Osteocyte (in vitro differentiated cells): ENCODE measurements at regions not wholly inside any gene's neighbourhood (a gene's known extent, or its start where the extent isn't known, plus 50 kb on each side); places are given as distances from the start of the nearest gene placed in this dataset.

Source experiments
- DNase-seq: peaks from one replicate; pipeline ENCODE4 v3.0.0; 2021; ENCODE audit warnings: mixed read lengths; ENCODE audit not compliant: unreplicated experiment; ENCODE audit errors: extremely low spot score
- H3K27ac Mint-ChIP-seq: one replicate; pipeline ENCODE4 v1.8.0; 2021; ENCODE audit warnings: mild to moderate bottlenecking, mixed read lengths; ENCODE audit not compliant: unreplicated experiment
- H3K27me3 Mint-ChIP-seq: one replicate; pipeline ENCODE4 v1.8.0; 2021; ENCODE audit warnings: mixed read lengths; ENCODE audit not compliant: unreplicated experiment
- H3K36me3 Mint-ChIP-seq: one replicate; pipeline ENCODE4 v1.8.0; 2021; ENCODE audit warnings: mixed read lengths; ENCODE audit not compliant: unreplicated experiment
- H3K4me1 Mint-ChIP-seq: one replicate; pipeline ENCODE4 v1.8.0; 2021; ENCODE audit warnings: mixed read lengths; ENCODE audit not compliant: unreplicated experiment
- H3K4me3 Mint-ChIP-seq: one replicate; pipeline ENCODE4 v1.8.0; 2021; ENCODE audit warnings: mild to moderate bottlenecking, moderate library complexity, mixed read lengths; ENCODE audit not compliant: unreplicated experiment
- H3K9me3 Mint-ChIP-seq: one replicate; pipeline ENCODE4 v1.8.0; 2021; ENCODE audit warnings: mixed read lengths; ENCODE audit not compliant: unreplicated experiment
- TF ChIP-seq, protein P1 (sequence below): fragments of 200-600 bp; sonication (generic); IDR thresholded peaks from 2 replicates; pipeline ENCODE4 v1.5.0; 2021; ENCODE audit warnings: antibody characterized with exemption, mild to moderate bottlenecking, moderate library complexity

DNA sequence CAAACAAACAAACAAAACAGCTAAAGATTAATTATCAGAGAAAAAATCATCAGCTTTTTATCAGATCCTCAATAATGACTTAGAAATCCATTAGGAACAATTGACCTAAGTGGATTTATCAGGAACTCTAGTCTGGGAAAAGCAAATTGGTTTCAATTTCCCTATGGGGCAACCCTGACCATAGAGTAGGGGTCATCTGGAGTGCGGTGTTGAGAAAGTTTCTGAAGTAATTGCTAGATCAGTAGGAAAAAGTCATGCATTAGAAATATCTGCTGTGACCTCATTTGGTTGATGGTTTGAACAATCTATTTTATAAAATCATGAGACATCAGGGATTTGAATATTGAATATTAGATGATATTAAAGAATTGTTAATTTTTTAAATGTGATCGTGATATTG is 507.9 kb downstream of the TXNL1 start:
- Mint-ChIP-seq H3K36me3 (no peaks in the 10 kb centered on the region), H3K27ac (no peak overlapping the region), H3K9me3 (no peaks in the 10 kb centered on the region), H3K4me3 (no peak overlapping the region), H3K27me3 (no peaks in the 10 kb centered on the region), H3K4me1 (peaks cover 1% of the 10 kb centered on the region)
- DNase-seq: no peak
- TF ChIP-seq, protein P1, sequence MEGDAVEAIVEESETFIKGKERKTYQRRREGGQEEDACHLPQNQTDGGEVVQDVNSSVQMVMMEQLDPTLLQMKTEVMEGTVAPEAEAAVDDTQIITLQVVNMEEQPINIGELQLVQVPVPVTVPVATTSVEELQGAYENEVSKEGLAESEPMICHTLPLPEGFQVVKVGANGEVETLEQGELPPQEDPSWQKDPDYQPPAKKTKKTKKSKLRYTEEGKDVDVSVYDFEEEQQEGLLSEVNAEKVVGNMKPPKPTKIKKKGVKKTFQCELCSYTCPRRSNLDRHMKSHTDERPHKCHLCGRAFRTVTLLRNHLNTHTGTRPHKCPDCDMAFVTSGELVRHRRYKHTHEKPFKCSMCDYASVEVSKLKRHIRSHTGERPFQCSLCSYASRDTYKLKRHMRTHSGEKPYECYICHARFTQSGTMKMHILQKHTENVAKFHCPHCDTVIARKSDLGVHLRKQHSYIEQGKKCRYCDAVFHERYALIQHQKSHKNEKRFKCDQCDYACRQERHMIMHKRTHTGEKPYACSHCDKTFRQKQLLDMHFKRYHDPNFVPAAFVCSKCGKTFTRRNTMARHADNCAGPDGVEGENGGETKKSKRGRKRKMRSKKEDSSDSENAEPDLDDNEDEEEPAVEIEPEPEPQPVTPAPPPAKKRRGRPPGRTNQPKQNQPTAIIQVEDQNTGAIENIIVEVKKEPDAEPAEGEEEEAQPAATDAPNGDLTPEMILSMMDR: no peak

DNA sequence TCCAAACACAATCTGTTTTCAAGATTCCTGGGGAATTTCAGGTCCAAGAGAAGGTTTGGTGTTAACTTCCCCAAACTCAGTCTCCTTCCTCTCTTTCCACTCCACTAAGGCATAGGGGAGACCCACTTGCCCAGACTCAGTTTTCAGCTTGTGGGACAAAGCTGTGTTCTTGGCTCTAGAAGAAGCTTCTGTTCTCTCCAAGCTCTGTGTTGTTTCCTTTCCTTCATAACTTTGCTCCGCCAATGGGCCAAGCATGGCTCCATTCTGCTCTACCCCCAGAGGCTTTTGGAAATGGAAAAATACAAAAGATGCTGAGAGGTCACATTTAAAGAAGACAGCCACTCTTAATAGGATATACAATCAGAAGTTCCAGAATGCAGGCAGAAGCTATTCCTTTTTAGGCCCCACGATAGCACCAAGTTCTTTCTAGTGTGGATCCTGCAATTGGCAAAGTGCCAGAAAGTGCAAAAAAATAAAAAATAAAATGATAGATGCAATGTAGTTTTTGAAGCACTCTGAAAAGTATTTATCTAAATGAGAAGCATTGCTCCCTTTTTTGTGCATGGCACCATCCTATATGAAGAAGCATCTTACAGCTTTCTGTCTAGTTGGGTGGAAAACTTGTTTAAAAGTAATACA is 510.1 kb downstream of the TXNL1 start:
- TF ChIP-seq, protein P1: no peak
- Mint-ChIP-seq H3K9me3 (no peaks in the 10 kb centered on the region), H3K4me1 (peaks cover 1% of the 10 kb centered on the region), H3K27ac (no peak overlapping the region), H3K27me3 (no peaks in the 10 kb centered on the region), H3K4me3 (no peak overlapping the region), H3K36me3 (no peaks in the 10 kb centered on the region)
- no peak for DNase-seq

DNA sequence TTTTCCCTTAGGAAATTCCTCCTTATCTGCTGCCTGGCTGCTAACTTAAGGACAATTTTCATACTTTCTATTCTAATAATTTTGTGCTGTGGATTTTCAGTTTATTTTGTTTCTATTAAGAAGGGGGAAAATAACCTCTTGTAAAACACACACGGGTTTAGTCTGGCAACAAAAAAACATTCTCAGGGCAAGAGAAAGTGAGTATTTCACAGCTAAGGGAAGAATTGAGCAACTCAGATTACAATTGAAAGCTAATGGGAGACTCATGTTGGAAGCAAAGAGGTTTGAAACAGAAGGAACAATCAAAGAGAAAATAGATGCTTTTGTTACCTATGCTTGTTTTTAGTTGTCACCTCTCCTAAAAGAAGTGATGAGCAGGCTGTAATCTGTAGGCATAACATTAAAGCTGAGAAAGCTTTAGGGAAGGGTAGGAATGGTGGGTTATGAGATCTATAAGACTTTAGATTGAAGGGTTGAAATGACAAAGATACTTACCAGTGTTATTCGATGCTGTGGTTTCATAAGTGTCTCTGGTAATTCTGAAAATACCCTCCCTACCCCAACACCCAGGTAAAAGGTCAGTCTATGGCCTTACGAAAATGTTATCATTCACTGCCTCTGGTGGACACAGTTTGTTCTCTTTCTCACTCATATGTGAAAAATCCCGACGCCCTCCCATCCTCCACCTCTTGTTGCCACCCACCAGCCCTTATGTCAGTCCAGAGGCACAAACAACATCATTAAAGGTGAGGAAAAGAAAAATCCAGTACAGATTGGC is 510.9 kb downstream of the TXNL1 start:
- H3K27me3 Mint-ChIP-seq: no peaks in the 10 kb centered on the region
- DNase-seq: no peak
- peaks cover 1% of the 10 kb centered on the region for H3K4me1 Mint-ChIP-seq
- no peaks in the 10 kb centered on the region for H3K36me3 Mint-ChIP-seq
- TF ChIP-seq, protein P1: no peak
- H3K9me3 Mint-ChIP-seq: no peaks in the 10 kb centered on the region
- H3K27ac Mint-ChIP-seq: no peak overlapping the region
- H3K4me3 Mint-ChIP-seq: no peak overlapping the region

DNA sequence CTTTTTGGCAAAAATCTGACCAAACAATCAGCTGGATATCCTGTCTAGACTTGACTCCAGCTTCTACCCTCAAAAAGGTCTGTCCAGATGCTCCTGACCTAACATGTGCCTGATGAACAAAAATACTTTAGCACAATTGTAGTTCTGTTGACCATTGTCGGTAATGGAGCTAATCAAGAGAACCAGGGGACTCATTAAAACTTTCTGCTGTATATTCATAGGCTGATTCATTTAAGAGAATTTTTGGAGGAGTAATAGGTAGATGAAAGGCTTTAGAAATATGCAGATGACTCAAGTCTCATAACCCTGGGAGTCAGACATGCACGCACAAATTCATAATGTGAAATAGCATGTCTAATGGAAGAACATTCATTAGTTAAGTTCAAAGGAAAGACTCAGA is 514.2 kb downstream of the TXNL1 start:
- Mint-ChIP-seq H3K27me3 (no peaks in the 10 kb centered on the region), H3K36me3 (no peaks in the 10 kb centered on the region), H3K9me3 (no peaks in the 10 kb centered on the region), H3K4me3 (no peak overlapping the region), H3K4me1 (peaks cover 3% of the 10 kb centered on the region), H3K27ac (no peak overlapping the region)
- DNase-seq: no peak
- TF ChIP-seq, protein P1: no peak

DNA sequence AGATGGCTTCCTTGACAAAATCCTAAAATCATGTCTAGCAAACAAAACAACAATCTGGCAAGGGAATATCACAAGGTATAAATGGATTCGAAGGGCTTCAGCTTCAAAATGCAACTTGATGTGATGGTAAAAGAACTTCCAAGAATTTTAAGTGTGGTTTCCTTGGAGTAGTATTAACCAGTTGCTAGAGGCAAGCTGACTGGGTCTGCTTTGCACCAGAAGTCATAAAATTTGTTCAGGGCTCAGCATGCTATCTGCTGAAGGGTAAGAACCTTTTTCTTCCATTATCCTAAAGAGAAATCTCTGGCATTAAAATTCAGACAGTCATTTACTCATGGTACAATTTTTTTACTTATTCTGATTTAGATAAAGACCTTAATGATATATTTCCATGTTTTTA is 516.7 kb downstream of the TXNL1 start:
- TF ChIP-seq, protein P1: no peak
- no peak overlapping the region for H3K4me3 Mint-ChIP-seq
- H3K27ac Mint-ChIP-seq: no peak overlapping the region
- H3K4me1 Mint-ChIP-seq: peaks cover 2% of the 10 kb centered on the region
- no peak for DNase-seq
- no peaks in the 10 kb centered on the region for H3K9me3 Mint-ChIP-seq
- H3K36me3 Mint-ChIP-seq: no peaks in the 10 kb centered on the region
- H3K27me3 Mint-ChIP-seq: no peaks in the 10 kb centered on the region
